ENCODE measurements at regions not wholly inside any gene's neighbourhood (a gene's known extent, or its start where the extent isn't known, plus 50 kb on each side); places are given as distances from the start of the nearest gene placed in this dataset.

DNA sequence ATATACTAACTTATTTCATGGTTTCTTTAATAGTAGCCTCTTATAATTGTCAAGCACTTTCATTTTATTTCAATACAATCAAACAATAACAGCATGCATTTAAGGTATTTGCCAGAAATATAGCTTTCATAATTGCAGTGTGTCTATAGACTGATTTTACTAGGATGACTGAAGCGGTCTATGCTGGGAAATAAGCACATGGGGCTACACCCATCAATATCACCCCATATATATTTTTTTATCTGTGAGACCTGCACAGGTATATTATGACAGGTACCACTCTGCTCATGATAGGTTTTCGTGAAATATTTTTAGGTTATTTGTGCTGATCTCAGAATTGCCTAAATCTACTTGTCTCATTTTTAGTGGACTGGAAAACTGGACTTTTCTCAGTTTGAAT is 229.1 kb upstream of the PITX2 start:
- TF ChIP-seq, protein P1, sequence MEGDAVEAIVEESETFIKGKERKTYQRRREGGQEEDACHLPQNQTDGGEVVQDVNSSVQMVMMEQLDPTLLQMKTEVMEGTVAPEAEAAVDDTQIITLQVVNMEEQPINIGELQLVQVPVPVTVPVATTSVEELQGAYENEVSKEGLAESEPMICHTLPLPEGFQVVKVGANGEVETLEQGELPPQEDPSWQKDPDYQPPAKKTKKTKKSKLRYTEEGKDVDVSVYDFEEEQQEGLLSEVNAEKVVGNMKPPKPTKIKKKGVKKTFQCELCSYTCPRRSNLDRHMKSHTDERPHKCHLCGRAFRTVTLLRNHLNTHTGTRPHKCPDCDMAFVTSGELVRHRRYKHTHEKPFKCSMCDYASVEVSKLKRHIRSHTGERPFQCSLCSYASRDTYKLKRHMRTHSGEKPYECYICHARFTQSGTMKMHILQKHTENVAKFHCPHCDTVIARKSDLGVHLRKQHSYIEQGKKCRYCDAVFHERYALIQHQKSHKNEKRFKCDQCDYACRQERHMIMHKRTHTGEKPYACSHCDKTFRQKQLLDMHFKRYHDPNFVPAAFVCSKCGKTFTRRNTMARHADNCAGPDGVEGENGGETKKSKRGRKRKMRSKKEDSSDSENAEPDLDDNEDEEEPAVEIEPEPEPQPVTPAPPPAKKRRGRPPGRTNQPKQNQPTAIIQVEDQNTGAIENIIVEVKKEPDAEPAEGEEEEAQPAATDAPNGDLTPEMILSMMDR (IDR thresholded peaks at IDR 0.05; ENCODE audit: poor library complexity, severe bottlenecking): no peak
- TF ChIP-seq POLR2AphosphoS5 (IDR thresholded peaks at IDR 0.05): no peak
